HepG2 (cell line): ENCODE measurements at regions not wholly inside any gene's neighbourhood (a gene's known extent, or its start where the extent isn't known, plus 50 kb on each side); places are given as distances from the start of the nearest gene placed in this dataset.

Source experiments
- ATAC-seq: fragments of 200-7000 bp; cut with Tn5 transposase; 3 replicates; pipeline ENCODE4 v1.9.1; 2020; ENCODE audit warnings: mild to moderate bottlenecking, moderate library complexity
- BruUV-seq: library from RNA; stranded (reverse); fragments of 400-500 nt; replicated peaks from 2 replicates; lab custom pipeline; 2021; lab: Mats Ljungman, UMichigan
- CTCF ChIA-PET: fragments of 300-600 bp; formaldehyde crosslinking; extraction: SDS; loops from one replicate; lab custom pipeline; 2021; ENCODE audit warnings: low total read pairs, inconsistent platforms, low intra/inter-chr PET ratio; lab: Yijun Ruan, JAX
- POLR2A ChIA-PET: fragments of 350-600 bp; sonication (Branson Sonifier 250); formaldehyde crosslinking; loops from one replicate; lab custom pipeline; 2020; ENCODE audit warnings: antibody characterized with exemption, inconsistent platforms; lab: Yijun Ruan, JAX
- DNase-seq: peaks from one replicate; pipeline ENCODE4 v3.0.0-alpha.2; 2015; ENCODE audit warnings: low spot score
- FAIRE-seq: peaks from 3 replicates; lab custom pipeline; 2011; peaks lifted over from hg19 to GRCh38; lab: Jason Lieb, UNC
- H2AFZ ChIP-seq: one replicate; pipeline ENCODE4 v1.6.1; 2011; ENCODE audit warnings: low read length, inconsistent platforms
- H3K27ac ChIP-seq: fragments of 300-600 bp; 3 replicates; pipeline ENCODE4 v1.8.0; 2011; ENCODE audit warnings: mixed run types, mild to moderate bottlenecking, mixed read lengths, low read length, inconsistent platforms; ENCODE audit not compliant: insufficient read depth; ENCODE audit errors: extremely low read length
- H3K27me3 ChIP-seq, 2 experiments: fragments of 200-600 bp in 1 of 2; 2 replicates in 1 of 2; 3 replicates in 1 of 2; pipeline versions ENCODE4 v1.6.0 to v1.8.0; 2011; ENCODE audit warnings: low read length in 2 of 2, mild to moderate bottlenecking in 2 of 2, moderate library complexity in 2 of 2, inconsistent platforms in 1 of 2; ENCODE audit not compliant: insufficient read depth in 2 of 2, control insufficient read depth in 1 of 2
- H3K36me3 ChIP-seq, 2 experiments: fragments of 200-600 bp in 1 of 2; replicated peaks in 1 of 2; 2 replicates in 1 of 2; 3 replicates in 1 of 2; pipeline versions ENCODE4 v1.5.1 to v1.8.0; 2011; ENCODE audit warnings: low read length in 2 of 2, inconsistent platforms in 1 of 2; ENCODE audit not compliant: insufficient read depth in 2 of 2, control insufficient read depth in 1 of 2
- H3K4me1 ChIP-seq: 2 replicates; pipeline ENCODE4 v1.5.1; 2012; ENCODE audit warnings: low read length, inconsistent platforms; ENCODE audit not compliant: insufficient read depth
- H3K4me2 ChIP-seq: 2 replicates; pipeline ENCODE4 v1.6.0; 2011; ENCODE audit warnings: low read depth, low read length, inconsistent platforms
- H3K4me3 ChIP-seq, 3 experiments: fragments of 200-600 bp in 1 of 3; sonication (generic), shearing (Covaris generic) in 1 of 3; replicated peaks in 1 of 3; 2 replicates each; pipeline ENCODE4 v1.5.1; 2011 to 2016; ENCODE audit warnings: low read length in 3 of 3, inconsistent platforms in 2 of 3, low read depth in 2 of 3, mild to moderate bottlenecking in 2 of 3, control low read depth in 1 of 3, mixed read lengths in 1 of 3; ENCODE audit not compliant: insufficient read depth in 1 of 3
- H3K79me2 ChIP-seq: one replicate; pipeline ENCODE4 v1.6.1; 2011; ENCODE audit warnings: low read length, inconsistent platforms; ENCODE audit not compliant: insufficient read depth
- H3K9ac ChIP-seq: 2 replicates; pipeline ENCODE4 v1.6.0; 2011; ENCODE audit warnings: mild to moderate bottlenecking, low read depth, low read length, inconsistent platforms; ENCODE audit not compliant: insufficient read depth
- H3K9me3 ChIP-seq: 2 replicates; pipeline ENCODE4 v1.5.1; 2012; ENCODE audit warnings: mild to moderate bottlenecking, low read length
- H4K20me1 ChIP-seq: 2 replicates; pipeline ENCODE4 v1.6.0; 2011; ENCODE audit warnings: inconsistent platforms, mild to moderate bottlenecking, low read length, moderate library complexity; ENCODE audit not compliant: insufficient read depth
- ELF1 ChIP-seq: sonication (generic); formaldehyde crosslinking; IDR thresholded peaks from 2 replicates; pipeline ENCODE4 v1.4.0; 2020; ENCODE audit warnings: missing genetic modification reagents
- FOXO1 ChIP-seq: sonication (generic); formaldehyde crosslinking; IDR thresholded peaks from 2 replicates; pipeline ENCODE4 v1.4.0; 2020; ENCODE audit warnings: missing genetic modification reagents
- HOXA7 ChIP-seq: sonication (generic); formaldehyde crosslinking; IDR thresholded peaks from 2 replicates; pipeline ENCODE4 v1.8.1; 2022; ENCODE audit warnings: mild to moderate bottlenecking, missing genetic modification reagents, moderate library complexity
- JDP2 ChIP-seq: sonication (generic); formaldehyde crosslinking; IDR thresholded peaks from 2 replicates; pipeline ENCODE4 v1.8.1; 2022; ENCODE audit warnings: missing genetic modification reagents, borderline replicate concordance
- KLF13 ChIP-seq: sonication (generic); formaldehyde crosslinking; IDR thresholded peaks from 2 replicates; pipeline ENCODE4 v1.4.0; 2020; ENCODE audit warnings: mild to moderate bottlenecking, missing genetic modification reagents
- MAFF ChIP-seq: IDR thresholded peaks from 2 replicates; pipeline ENCODE4 v1.6.1; 2011; ENCODE audit warnings: low read depth, low read length, improper control_type of control experiment
- MAFK ChIP-seq, 2 experiments: IDR thresholded peaks in 1 of 2; conservative IDR thresholded peaks in 1 of 2; 2 replicates each; pipeline ENCODE4 v1.6.1; 2011; ENCODE audit warnings: improper control_type of control experiment in 2 of 2, low read length in 2 of 2
- POGZ ChIP-seq: sonication (generic); formaldehyde crosslinking; IDR thresholded peaks from 2 replicates; pipeline ENCODE4 v1.4.0; 2020; ENCODE audit warnings: mild to moderate bottlenecking, missing genetic modification reagents
- POLR2AphosphoS2 ChIP-seq: IDR thresholded peaks from 2 replicates; pipeline ENCODE4 v1.6.1; 2011; ENCODE audit warnings: low read depth, low read length, improper control_type of control experiment
- STAG1 ChIP-seq: sonication (generic); formaldehyde crosslinking; IDR thresholded peaks from 2 replicates; pipeline ENCODE4 v1.4.0; 2020; ENCODE audit warnings: missing genetic modification reagents
- TBL1XR1 ChIP-seq: fragments of 150-350 bp; IDR thresholded peaks from 2 replicates; pipeline ENCODE4 v1.6.1; 2014; ENCODE audit warnings: borderline replicate concordance, low read length; ENCODE audit not compliant: partially characterized antibody
- TCF7 ChIP-seq: sonication (generic); IDR thresholded peaks from 2 replicates; pipeline ENCODE4 v1.6.1; 2016; ENCODE audit warnings: antibody characterized with exemption, low read depth
- ZNF232 ChIP-seq: sonication (generic); formaldehyde crosslinking; IDR thresholded peaks from 2 replicates; pipeline ENCODE4 v1.4.0; 2020; ENCODE audit warnings: missing genetic modification reagents, borderline replicate concordance
- WGBS: methylation state at CpG from one replicate; pipeline ENCODE4 v1.1.6; 2017; ENCODE audit warnings: low lambda C conversion rate; 5-methylcytosine and 5-hydroxymethylcytosine counted together
- in situ Hi-C: cut with HindIII; loops from 2 replicates; pipeline ENCODE4 v1.10.0; 2017; ENCODE audit warnings: low pct_unique_long_range_greater_than_20kb; ENCODE audit not compliant: extremely low pct_ligation_motif_present
- intact Hi-C: fragments of 100-400 bp; cut with micrococcal nuclease; formaldehyde crosslinking; loops from one replicate; pipeline ENCODE4 v1.10.0; 2022; ENCODE audit not compliant: unreplicated experiment
- TF ChIP-seq, protein P1 (sequence below): sonication (generic); formaldehyde crosslinking; IDR thresholded peaks from 2 replicates; pipeline ENCODE4 v1.9.0; 2021; ENCODE audit warnings: missing genetic modification reagents, mild to moderate bottlenecking, borderline replicate concordance
- TF ChIP-seq, protein P2 (sequence below): sonication (generic); formaldehyde crosslinking; IDR thresholded peaks from 2 replicates; pipeline ENCODE4 v1.8.0; 2022; ENCODE audit warnings: mild to moderate bottlenecking, missing genetic modification reagents; ENCODE audit not compliant: insufficient replicate concordance
- TF ChIP-seq, protein P3 (sequence below): sonication (generic); formaldehyde crosslinking; IDR thresholded peaks from 2 replicates; pipeline ENCODE4 v1.8.0; 2023; ENCODE audit warnings: mild to moderate bottlenecking, missing genetic modification reagents

DNA sequence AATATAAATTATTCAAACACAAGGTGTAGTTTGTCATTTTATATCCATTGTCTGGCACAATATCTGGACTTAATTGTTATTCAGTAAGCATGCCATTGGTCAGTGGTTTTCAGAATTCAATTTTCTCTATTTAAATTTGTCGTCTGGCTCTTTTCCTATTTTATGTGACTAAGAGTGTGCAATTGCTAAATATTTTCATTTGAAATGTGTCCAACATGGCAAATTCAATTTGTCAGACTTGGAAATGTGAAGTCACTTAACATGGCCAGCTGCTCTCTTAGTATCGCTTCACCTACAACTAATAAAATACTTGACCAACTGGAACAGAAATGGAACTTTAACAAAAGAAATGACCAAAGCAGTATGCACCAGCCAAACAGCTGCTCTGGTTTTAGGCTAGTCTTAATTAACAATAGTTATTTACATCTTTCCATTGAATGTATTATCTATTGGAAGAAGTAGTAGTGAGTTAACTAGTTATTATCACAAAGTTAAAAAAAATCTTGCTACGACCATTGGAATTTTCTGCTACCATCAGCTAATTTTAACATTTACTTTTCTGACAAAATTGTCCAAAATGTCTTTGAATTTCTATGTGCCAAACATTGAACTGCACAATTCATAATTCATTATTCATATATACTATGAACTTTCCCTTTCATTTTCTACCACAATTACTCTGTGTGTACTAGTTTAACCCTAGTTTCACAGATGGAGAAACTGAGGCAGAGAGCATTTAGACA is 720.7 kb upstream of the FAM174A start:
- H2AFZ ChIP-seq, result no peak overlapping the region
- H3K9ac ChIP-seq, result no peak overlapping the region
- in situ Hi-C loops (no loop called here), intact Hi-C loops (no loop called here)
- ATAC-seq (no peak), DNase-seq (no peak), FAIRE-seq (no peak)
- no peaks in the 10 kb centered on the region for H3K36me3 ChIP-seq
- no peak overlapping the region for H3K27ac ChIP-seq
- H4K20me1 ChIP-seq, result no peaks in the 10 kb centered on the region
- WGBS, result 0% methylated on average over 3 of the region's 3 CpGs
- no peak overlapping the region for H3K4me2 ChIP-seq
- H3K27me3 ChIP-seq, result no peaks in the 10 kb centered on the region
- no TSS peak for BruUV-seq
- H3K79me2 ChIP-seq, result no peaks in the 10 kb centered on the region
- ChIA-PET CTCF (no interaction called here), POLR2A (no interaction called here)
- H3K4me3 ChIP-seq, result no peak overlapping the region
- no peaks in the 10 kb centered on the region for H3K9me3 ChIP-seq
- H3K4me1 ChIP-seq, result no peaks in the 10 kb centered on the region
- TF ChIP-seq, protein P1, sequence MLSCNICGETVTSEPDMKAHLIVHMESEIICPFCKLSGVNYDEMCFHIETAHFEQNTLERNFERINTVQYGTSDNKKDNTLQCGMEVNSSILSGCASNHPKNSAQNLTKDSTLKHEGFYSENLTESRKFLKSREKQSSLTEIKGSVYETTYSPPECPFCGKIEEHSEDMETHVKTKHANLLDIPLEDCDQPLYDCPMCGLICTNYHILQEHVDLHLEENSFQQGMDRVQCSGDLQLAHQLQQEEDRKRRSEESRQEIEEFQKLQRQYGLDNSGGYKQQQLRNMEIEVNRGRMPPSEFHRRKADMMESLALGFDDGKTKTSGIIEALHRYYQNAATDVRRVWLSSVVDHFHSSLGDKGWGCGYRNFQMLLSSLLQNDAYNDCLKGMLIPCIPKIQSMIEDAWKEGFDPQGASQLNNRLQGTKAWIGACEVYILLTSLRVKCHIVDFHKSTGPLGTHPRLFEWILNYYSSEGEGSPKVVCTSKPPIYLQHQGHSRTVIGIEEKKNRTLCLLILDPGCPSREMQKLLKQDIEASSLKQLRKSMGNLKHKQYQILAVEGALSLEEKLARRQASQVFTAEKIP (CRISPR knock-in tag), result no peak
- TF ChIP-seq POGZ (CRISPR knock-in tag), result no peak
- TF ChIP-seq ELF1 (CRISPR knock-in tag), result no peak
- no peak for TF ChIP-seq TBL1XR1
- TF ChIP-seq, protein P2, sequence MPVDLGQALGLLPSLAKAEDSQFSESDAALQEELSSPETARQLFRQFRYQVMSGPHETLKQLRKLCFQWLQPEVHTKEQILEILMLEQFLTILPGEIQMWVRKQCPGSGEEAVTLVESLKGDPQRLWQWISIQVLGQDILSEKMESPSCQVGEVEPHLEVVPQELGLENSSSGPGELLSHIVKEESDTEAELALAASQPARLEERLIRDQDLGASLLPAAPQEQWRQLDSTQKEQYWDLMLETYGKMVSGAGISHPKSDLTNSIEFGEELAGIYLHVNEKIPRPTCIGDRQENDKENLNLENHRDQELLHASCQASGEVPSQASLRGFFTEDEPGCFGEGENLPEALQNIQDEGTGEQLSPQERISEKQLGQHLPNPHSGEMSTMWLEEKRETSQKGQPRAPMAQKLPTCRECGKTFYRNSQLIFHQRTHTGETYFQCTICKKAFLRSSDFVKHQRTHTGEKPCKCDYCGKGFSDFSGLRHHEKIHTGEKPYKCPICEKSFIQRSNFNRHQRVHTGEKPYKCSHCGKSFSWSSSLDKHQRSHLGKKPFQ (CRISPR knock-in tag), result no peak
- TF ChIP-seq TCF7, result no peak
- peak; percentile 70 for TF ChIP-seq MAFF
- no peak for TF ChIP-seq KLF13 (CRISPR knock-in tag)
- TF ChIP-seq MAFK (conservative IDR thresholded peaks at IDR 0.05 in 1 of 2, IDR thresholded peaks at IDR 0.05 in 1 of 2; ENCODE audit: low read length in 2 of 2), result peak; percentile 50 to 84
- TF ChIP-seq JDP2 (CRISPR knock-in tag), result no peak
- TF ChIP-seq HOXA7 (CRISPR knock-in tag), result no peak
- no peak for TF ChIP-seq POLR2AphosphoS2
- no peak for TF ChIP-seq FOXO1 (CRISPR knock-in tag)
- TF ChIP-seq, protein P3, sequence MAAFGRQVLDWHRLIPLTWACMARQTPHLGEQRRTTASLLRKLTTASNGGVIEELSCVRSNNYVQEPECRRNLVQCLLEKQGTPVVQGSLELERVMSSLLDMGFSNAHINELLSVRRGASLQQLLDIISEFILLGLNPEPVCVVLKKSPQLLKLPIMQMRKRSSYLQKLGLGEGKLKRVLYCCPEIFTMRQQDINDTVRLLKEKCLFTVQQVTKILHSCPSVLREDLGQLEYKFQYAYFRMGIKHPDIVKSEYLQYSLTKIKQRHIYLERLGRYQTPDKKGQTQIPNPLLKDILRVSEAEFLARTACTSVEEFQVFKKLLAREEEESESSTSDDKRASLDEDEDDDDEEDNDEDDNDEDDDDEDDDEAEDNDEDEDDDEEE (CRISPR knock-in tag), result no peak
- TF ChIP-seq STAG1 (CRISPR knock-in tag), result no peak
- no peak for TF ChIP-seq ZNF232 (CRISPR knock-in tag)
